Activated CD8-positive, alpha-beta T cell treated with anti-CD3 and anti-CD28 coated beads, Interleukin-2, amount 10 ng/mL, durations not matched to agents 7 days and 5 days (primary cell): ENCODE measurements at regions not wholly inside any gene's neighbourhood (a gene's known extent, or its start where the extent isn't known, plus 50 kb on each side); places are given as distances from the start of the nearest gene placed in this dataset.

Experiments
- ATAC-seq: fragments of 150-1000 bp; cut with Tn5 transposase; one replicate; pipeline ENCODE4 v1.10.0; 2021; ENCODE audit warnings: moderate library complexity
- CTCF ChIA-PET: fragments of 350-600 bp; sonication (Branson Sonifier 250); formaldehyde crosslinking; loops from one replicate; lab custom pipeline; 2021; ENCODE audit warnings: antibody characterized with exemption; lab: Charles Lee
- POLR2A ChIA-PET: fragments of 350-600 bp; sonication (Branson Sonifier 250); formaldehyde crosslinking; loops from one replicate; lab custom pipeline; 2021; ENCODE audit warnings: antibody characterized with exemption; lab: Charles Lee
- DNase-seq: peaks from one replicate; pipeline ENCODE4 v3.0.0-alpha.2; 2020
- H3K27ac Mint-ChIP-seq: one replicate; pipeline ENCODE4 v1.8.0; 2021; ENCODE audit warnings: mild to moderate bottlenecking, mixed read lengths
- H3K27me3 Mint-ChIP-seq: one replicate; pipeline ENCODE4 v1.8.0; 2021; ENCODE audit warnings: low read depth, mixed read lengths
- H3K36me3 Mint-ChIP-seq: one replicate; pipeline ENCODE4 v1.8.0; 2021; ENCODE audit warnings: low read depth, mixed read lengths
- H3K4me1 Mint-ChIP-seq: one replicate; pipeline ENCODE4 v1.8.0; 2021; ENCODE audit warnings: low read depth, mixed read lengths
- H3K4me3 Mint-ChIP-seq: one replicate; pipeline ENCODE4 v1.8.0; 2021; ENCODE audit warnings: mild to moderate bottlenecking, mixed read lengths
- H3K9me3 Mint-ChIP-seq: one replicate; pipeline ENCODE4 v1.8.0; 2022; ENCODE audit warnings: mixed read lengths; ENCODE audit not compliant: insufficient read depth

GRCh38 chr2:180662521-180662920 lies 317.9 kb upstream of the UBE2E3 start:
- Mint-ChIP-seq H3K4me1 (peaks cover 2% of the 10 kb centered on the region), H3K27ac (no peak overlapping the region), H3K9me3 (no peaks in the 10 kb centered on the region), H3K27me3 (peaks cover 3% of the 10 kb centered on the region), H3K4me3 (no peak overlapping the region), H3K36me3 (no peaks in the 10 kb centered on the region)
- ChIA-PET POLR2A (no interaction called here), CTCF (no interaction called here)
- no peak for DNase-seq
- no peak for ATAC-seq

GRCh38 chr2:180661686-180662030 lies 318.7 kb upstream of the UBE2E3 start:
- DNase-seq (no peak), ATAC-seq (no peak)
- Mint-ChIP-seq H3K27me3 (peaks cover 3% of the 10 kb centered on the region), H3K27ac (no peak overlapping the region), H3K36me3 (no peaks in the 10 kb centered on the region), H3K9me3 (no peaks in the 10 kb centered on the region), H3K4me3 (no peak overlapping the region), H3K4me1 (peaks cover 2% of the 10 kb centered on the region)
- CTCF ChIA-PET = no interaction called here
- POLR2A ChIA-PET = no interaction called here

- Mint-ChIP-seq H3K4me1 (peaks cover 2% of the 10 kb centered on the region), H3K4me3 (no peak overlapping the region), H3K9me3 (no peaks in the 10 kb centered on the region), H3K36me3 (no peaks in the 10 kb centered on the region), H3K27me3 (peaks cover 3% of the 10 kb centered on the region), H3K27ac (no peak overlapping the region)
- DNase-seq (no peak), ATAC-seq (no peak)
- POLR2A ChIA-PET = no interaction called here
- CTCF ChIA-PET = no interaction called here
These were observed 319.3 kb upstream of the UBE2E3 start for GRCh38 chr2:180660881-180661685.

- Mint-ChIP-seq H3K36me3 (no peaks in the 10 kb centered on the region), H3K4me1 (peaks cover 2% of the 10 kb centered on the region), H3K27me3 (peaks cover 3% of the 10 kb centered on the region), H3K9me3 (no peaks in the 10 kb centered on the region), H3K4me3 (no peak overlapping the region), H3K27ac (no peak overlapping the region)
- no peak for DNase-seq
- no peak for ATAC-seq
- CTCF ChIA-PET = no interaction called here
- POLR2A ChIA-PET = no interaction called here
These were observed 320.2 kb upstream of the UBE2E3 start for GRCh38 chr2:180660207-180660606.

- no peak overlapping the region for H3K4me3 Mint-ChIP-seq
- H3K36me3 Mint-ChIP-seq = no peaks in the 10 kb centered on the region
- no peaks in the 10 kb centered on the region for H3K27me3 Mint-ChIP-seq
- H3K4me1 Mint-ChIP-seq = no peaks in the 10 kb centered on the region
- H3K27ac Mint-ChIP-seq = no peak overlapping the region
- ATAC-seq (no peak), DNase-seq (no peak)
- ChIA-PET POLR2A (no interaction called here), CTCF (no interaction called here)
- no peaks in the 10 kb centered on the region for H3K9me3 Mint-ChIP-seq
These were observed 323.4 kb upstream of the UBE2E3 start for GRCh38 chr2:180657054-180657453.

GRCh38 chr2:180656455-180656847 lies 324.0 kb upstream of the UBE2E3 start:
- H3K27me3 Mint-ChIP-seq = no peaks in the 10 kb centered on the region
- ChIA-PET POLR2A (no interaction called here), CTCF (no interaction called here)
- H3K27ac Mint-ChIP-seq = no peak overlapping the region
- no peaks in the 10 kb centered on the region for H3K4me1 Mint-ChIP-seq
- DNase-seq (no peak), ATAC-seq (no peak)
- no peak overlapping the region for H3K4me3 Mint-ChIP-seq
- H3K9me3 Mint-ChIP-seq = no peaks in the 10 kb centered on the region
- no peaks in the 10 kb centered on the region for H3K36me3 Mint-ChIP-seq

- ATAC-seq (no peak), DNase-seq (no peak)
- Mint-ChIP-seq H3K4me1 (no peaks in the 10 kb centered on the region), H3K4me3 (no peak overlapping the region), H3K9me3 (no peaks in the 10 kb centered on the region), H3K36me3 (no peaks in the 10 kb centered on the region), H3K27ac (no peak overlapping the region), H3K27me3 (no peaks in the 10 kb centered on the region)
- POLR2A ChIA-PET = no interaction called here
- CTCF ChIA-PET = interaction anchor here (0.9 kb wide), 1 partner anchor 37 kb away, joined by 3 read pairs; no protein-coding TSS in a partner anchor
These were observed 324.5 kb upstream of the UBE2E3 start for GRCh38 chr2:180655842-180656454.

GRCh38 chr2:180655393-180655792 lies 325.0 kb upstream of the UBE2E3 start:
- Mint-ChIP-seq H3K27me3 (no peaks in the 10 kb centered on the region), H3K4me3 (no peak overlapping the region), H3K9me3 (no peaks in the 10 kb centered on the region), H3K27ac (no peak overlapping the region), H3K4me1 (no peaks in the 10 kb centered on the region), H3K36me3 (no peaks in the 10 kb centered on the region)
- no peak for ATAC-seq
- no peak for DNase-seq
- CTCF ChIA-PET = interaction anchor here (0.9 kb wide), 1 partner anchor 38 kb away, joined by 3 read pairs; no protein-coding TSS in a partner anchor
- POLR2A ChIA-PET = no interaction called here

- no peak for ATAC-seq
- Mint-ChIP-seq H3K27me3 (no peaks in the 10 kb centered on the region), H3K36me3 (no peaks in the 10 kb centered on the region), H3K4me3 (no peak overlapping the region), H3K4me1 (no peaks in the 10 kb centered on the region), H3K27ac (no peak overlapping the region), H3K9me3 (no peaks in the 10 kb centered on the region)
- POLR2A ChIA-PET = no interaction called here
- DNase-seq = no peak
- CTCF ChIA-PET = no interaction called here
These were observed 326.9 kb upstream of the UBE2E3 start for GRCh38 chr2:180653481-180653880.

- ATAC-seq = no peak
These were observed 327.6 kb upstream of the UBE2E3 start for GRCh38 chr2:180652794-180653193.

GRCh38 chr2:180651596-180651995 lies 328.8 kb upstream of the UBE2E3 start:
- Mint-ChIP-seq H3K4me1 (no peaks in the 10 kb centered on the region), H3K4me3 (no peak overlapping the region), H3K36me3 (no peaks in the 10 kb centered on the region), H3K9me3 (no peaks in the 10 kb centered on the region), H3K27ac (no peak overlapping the region), H3K27me3 (no peaks in the 10 kb centered on the region)
- ChIA-PET POLR2A (no interaction called here), CTCF (no interaction called here)
- no peak for ATAC-seq
- DNase-seq = no peak

More at GRCh38 chr2:180652794-180653193, 327.6 kb upstream of the UBE2E3 start:
- POLR2A ChIA-PET = no interaction called here
- CTCF ChIA-PET = no interaction called here
- Mint-ChIP-seq H3K27ac (no peak overlapping the region), H3K4me3 (no peak overlapping the region), H3K9me3 (no peaks in the 10 kb centered on the region), H3K4me1 (no peaks in the 10 kb centered on the region), H3K27me3 (no peaks in the 10 kb centered on the region), H3K36me3 (no peaks in the 10 kb centered on the region)
- DNase-seq = no peak

- no peak overlapping the region for H3K27ac Mint-ChIP-seq
- no peak for DNase-seq
- no peaks in the 10 kb centered on the region for H3K36me3 Mint-ChIP-seq
- no peaks in the 10 kb centered on the region for H3K9me3 Mint-ChIP-seq
- CTCF ChIA-PET = no interaction called here
- H3K27me3 Mint-ChIP-seq = no peaks in the 10 kb centered on the region
- POLR2A ChIA-PET = no interaction called here
- ATAC-seq = no peak
- H3K4me1 Mint-ChIP-seq = no peaks in the 10 kb centered on the region
- no peak overlapping the region for H3K4me3 Mint-ChIP-seq
These were observed 332.8 kb upstream of the UBE2E3 start for GRCh38 chr2:180647621-180648020.
